GM18519 (cell line): ENCODE measurements at regions not wholly inside any gene's neighbourhood (a gene's known extent, or its start where the extent isn't known, plus 50 kb on each side); places are given as distances from the start of the nearest gene placed in this dataset.

Source experiments
- ATAC-seq: cut with Tn5 transposase; IDR thresholded peaks from one replicate; pipeline ENCODE4 v1.9.1; 2021; ENCODE audit warnings: mild to moderate bottlenecking, moderate library complexity; ENCODE audit not compliant: unreplicated experiment, low FRiP score

DNA sequence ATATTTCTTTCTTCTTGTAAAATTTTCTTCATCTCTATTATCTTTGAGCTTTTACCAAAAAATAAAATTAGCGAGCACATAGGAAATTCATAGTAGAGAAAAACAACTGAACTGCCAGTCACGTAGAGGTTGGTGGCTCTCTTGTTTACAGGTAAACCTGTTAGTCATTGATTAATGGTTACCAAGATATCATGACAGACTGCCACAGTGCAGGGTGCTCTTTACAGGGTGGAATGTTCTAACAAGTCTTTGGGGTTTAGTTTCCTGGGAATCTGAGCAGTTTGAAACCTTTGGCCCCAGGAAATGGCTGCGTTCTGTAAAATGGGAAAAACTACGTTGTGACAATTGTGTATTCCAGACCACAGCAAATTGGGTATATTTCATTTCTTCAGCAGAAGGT is 407.3 kb upstream of the ADARB2 start:
- ATAC-seq = no peak

DNA sequence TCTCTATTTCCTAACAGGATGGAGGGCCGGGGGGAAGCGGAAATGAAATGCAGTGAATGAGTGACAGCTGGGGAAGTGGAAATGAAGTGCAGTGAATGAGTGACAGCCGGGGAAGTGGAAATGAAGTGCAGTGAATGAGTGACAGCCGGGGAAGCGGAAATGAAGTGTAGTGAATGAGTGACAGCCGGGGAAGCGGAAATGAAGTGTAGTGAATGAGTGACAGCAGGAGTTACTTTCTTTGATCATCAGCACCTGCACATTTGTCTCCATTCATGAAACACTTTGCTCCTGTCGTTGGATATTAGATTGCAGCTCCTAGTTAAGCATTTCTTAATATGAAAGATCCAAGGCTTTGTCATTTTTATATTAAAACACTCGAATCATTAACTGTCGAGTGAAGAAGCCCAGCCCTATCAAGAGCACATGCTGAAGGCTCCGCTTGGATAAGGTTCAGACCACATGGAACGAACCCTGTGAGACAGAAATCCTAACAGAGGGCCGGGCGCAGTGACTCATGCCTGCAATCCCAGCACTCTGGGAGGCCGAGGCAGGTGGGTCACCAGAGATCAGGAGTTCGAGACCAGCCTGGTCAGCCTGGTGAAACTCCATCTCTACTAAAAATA is 406.0 kb upstream of the ADARB2 start:
- ATAC-seq = no peak

DNA sequence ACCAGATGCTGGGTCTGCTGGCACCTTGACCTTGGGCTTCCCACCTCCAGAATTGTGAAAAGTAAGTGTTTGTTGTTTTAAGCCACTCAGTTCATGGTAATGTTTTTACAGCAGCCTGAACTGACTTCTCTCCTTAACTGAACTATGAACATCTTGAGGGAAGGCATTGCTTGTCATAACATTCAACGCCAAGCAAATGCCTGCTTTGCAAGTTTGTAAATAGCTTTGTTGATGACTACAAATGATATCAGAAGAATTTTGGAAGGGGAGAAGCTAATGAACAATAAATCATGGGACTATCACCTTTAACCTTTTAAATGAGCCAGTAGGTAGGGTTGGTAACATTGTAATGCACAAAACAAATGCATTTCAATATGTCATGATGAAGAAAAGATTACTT is 402.4 kb upstream of the ADARB2 start:
- no peak for ATAC-seq

DNA sequence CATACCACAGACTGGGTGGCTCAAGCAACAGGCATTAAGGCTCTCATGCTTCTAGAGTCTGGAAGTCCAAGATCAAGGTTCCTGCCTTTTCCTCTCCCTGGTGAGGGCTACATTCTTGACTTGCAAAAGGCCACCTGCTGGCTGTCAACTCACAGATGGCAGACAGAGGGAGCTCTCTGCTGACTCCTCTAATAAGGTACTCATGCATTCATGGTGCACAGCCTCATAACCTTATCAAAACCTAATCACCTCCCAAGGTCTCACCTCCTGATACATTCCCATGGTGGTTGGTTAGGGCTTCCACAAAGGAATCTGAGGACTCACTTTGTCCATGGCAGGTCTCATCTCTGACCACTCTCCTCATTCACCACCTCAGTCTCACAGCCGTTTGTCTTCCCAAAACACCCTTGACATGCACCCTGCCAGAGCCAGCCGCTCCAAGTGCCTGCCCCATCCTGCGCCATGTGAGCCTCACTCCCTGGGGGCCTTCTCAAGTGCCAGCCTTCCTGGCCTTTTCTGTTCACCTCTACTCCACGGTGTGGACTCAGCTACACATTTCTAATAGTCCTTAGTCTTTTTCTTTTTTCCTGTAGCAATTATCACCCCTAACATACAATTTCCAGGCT is 400.3 kb upstream of the ADARB2 start:
- no peak for ATAC-seq

DNA sequence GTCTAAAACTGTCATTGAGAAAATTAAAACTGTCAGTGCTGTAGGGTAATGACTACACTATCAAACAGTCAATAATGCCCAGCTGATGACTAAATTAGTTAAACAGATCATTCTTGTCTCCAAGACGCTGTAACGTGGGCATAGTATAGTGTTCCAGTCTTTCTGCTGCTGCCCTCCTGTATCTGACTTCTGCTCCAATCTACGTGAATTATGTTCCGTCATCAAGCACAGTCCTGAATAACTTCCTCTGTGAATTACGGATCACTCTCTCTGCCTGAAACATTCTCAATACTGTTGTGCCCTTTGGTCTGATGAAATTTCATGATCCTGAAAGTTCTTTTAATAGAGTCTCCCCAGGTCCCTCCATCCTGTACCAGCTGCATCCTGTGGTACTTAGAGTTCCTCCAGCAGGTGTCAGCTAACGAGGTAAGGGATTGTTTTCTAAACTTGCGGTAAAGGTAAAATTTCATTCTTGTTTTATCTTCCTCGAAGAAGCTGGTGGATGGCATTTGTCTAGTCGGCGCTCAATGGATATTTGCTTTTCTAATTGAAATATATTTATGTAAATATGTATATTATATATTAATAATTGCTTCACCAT is 393.5 kb upstream of the ADARB2 start:
- no peak for ATAC-seq

DNA sequence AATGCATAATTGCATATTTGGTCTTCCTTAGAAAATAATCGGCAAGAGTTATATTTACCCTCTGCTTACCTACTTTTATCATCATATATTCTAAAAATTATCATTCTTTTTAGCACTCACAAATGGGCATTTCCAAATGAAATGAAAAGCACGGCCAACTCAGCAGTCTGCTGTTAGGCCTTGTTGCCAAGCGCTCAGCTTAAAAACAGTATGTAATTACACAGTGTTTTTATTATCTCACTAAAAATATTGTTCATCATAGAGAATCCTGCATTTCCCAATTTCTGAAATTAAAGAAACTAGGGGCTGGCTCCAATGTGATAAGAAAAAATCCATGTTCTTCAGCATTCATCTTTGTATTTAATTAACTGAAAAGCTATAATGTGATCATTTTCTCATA is 391.7 kb upstream of the ADARB2 start:
- ATAC-seq = no peak

DNA sequence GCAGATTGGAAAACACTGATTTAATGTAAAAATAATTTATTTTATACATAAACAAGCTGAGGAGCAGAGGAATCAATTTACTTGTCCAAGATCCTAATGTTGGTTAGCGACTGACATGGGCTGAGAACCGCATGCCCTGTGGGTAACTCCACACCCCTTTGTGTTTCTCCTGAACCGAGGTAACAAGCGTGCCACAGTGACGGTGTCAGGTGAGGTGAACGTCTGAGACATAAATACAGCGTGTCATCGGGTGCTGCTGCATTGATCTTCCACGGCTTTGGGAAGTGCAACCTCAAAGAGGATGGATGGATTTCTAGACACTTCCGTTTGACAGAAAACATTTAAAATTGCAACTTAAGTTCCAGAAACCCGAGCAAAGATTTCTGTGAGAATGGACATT is 386.8 kb upstream of the ADARB2 start:
- ATAC-seq = no peak

DNA sequence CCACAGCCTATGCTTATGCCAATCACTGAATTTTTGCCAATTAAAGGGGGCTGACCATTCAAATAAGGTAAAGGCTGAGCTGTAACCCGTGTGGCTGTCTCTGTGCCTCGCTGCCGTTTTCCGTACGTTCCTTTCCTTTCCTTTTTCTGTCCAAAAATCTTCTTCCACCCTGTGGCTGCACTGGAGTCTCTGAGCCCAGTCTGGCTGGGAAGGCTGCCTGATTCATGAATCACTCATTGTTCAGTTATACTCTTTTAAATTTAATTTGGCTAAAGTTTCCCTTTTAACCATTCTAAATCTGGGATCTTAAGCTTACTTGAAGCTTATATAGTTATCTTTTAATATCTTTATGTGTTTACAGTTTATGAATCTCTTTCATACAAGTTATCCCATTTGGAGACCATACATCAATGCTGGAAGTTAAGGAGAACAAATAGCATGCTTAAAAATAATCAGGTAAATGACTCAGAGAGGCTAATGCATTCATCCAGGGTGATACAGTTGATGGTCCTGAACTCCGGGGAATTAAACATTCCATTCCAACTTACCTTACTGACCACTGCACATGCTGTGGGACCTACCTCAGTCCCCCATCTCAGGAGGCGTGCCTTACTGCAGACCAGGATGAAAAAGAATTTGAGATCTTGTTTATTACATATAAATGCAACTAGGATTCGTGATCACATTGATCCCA is 385.3 kb upstream of the ADARB2 start:
- ATAC-seq = no peak

DNA sequence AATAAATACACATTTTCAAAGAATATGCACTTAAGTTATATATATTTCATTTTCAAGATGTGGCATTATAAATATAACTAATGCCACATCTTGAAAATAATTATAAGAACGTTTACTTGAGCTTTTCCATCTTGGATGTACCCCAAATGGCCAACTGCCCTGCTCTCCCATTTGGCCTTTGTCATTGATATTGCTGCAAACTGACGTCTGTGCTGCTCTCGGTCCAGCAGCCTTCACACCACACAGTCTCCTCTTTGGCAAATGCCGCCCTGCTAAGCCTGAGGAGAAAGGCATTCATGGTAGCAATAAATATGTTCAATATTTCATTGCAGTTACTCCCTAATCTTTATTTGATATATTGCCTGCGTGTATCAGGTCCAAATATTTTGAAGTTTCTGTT is 384.6 kb upstream of the ADARB2 start:
- no peak for ATAC-seq

DNA sequence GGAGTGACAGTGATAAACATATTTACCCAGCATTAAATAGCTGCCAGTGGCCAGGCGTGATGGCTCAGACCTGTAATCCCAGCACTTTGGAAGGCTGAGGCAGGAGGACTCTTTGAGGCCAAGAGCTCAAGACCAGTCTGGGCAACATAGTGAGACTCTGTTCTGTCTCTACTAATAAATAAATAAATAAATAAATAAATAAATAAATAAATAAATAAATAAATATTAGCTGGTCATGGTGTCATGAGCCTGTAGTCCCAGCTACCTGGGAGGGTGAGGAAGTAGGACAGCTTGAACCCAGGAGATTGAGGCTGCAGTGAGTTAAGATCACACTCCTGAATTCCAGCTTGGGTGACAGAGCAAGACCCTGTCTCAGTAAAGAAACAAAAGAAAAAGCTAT is 384.0 kb upstream of the ADARB2 start:
- no peak for ATAC-seq

DNA sequence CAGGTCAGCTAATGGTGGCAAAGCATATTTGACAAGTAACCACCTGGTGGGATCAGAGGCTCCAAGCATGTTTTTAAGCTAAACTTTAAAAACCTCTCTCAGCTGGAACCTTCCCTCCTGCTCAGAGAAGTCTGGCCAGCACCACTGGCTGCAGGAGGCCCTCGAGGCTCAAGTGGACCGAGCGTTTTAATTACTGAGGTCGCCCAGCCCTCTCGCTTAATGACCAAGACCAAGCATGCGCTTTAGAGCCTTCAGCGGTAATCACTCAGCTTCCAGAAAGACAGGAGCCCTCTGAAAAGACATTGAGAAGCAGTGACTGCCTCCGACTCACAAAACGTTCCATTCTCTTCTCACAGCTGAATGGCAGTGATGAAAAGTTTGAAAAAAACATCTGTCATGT is 383.4 kb upstream of the ADARB2 start:
- no peak for ATAC-seq

DNA sequence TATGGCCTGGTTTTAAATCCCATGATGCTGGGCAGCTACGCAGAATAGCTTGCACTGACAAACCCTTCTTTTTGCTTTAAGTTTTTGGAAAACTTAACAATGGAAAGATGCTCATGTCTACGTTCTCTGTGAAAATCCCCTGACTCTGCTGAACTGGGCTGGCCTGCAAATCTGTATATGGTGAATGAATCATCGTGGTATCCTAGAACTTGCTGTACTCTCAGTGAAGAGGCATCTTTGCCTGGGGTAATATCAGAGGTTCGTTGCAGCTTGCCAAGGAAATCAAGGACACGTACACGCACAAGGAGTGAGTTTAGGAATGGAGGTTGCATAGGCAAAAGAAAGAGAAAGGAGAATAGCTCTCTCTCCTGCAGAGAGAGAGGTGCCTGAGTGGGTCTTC is 382.0 kb upstream of the ADARB2 start:
- no peak for ATAC-seq

DNA sequence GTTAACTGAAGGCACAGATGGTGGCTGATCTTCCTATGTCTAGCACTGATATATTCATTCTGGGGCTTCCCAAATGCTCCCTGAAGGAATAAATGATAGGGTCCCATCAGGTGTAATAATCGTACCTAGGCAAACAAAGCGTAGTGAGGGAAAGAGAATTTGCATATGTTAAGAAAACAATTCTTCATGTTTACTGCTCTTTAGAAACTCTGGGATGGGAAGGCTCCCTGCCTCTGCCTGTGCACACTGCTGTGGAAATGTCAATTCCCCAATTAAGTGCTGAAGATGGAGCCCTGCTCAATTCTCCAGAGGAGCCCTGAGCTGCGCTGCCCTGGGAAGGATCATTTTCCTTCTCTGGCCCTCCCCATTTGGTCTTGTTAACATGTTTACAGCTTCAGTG is 380.9 kb upstream of the ADARB2 start:
- ATAC-seq = no peak

DNA sequence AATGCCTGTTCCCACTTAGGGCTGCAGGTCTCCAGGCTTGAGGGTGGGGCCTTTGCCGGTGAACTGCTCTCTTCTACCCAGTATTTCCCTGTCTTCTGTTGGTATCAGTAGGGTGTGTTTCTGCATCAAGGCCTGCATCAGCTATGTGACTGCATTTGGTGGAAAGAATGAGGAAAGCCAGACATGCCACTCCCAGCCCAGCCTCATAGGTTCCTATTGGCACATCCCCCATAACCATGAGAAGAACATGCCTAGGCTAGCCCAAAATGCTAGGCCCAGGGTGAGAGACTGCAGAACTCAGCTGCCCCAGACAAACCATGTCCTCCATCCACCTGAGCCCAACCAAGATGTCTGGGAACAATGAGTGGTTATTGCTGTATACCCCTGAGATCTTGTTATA is 380.3 kb upstream of the ADARB2 start:
- ATAC-seq = no peak

DNA sequence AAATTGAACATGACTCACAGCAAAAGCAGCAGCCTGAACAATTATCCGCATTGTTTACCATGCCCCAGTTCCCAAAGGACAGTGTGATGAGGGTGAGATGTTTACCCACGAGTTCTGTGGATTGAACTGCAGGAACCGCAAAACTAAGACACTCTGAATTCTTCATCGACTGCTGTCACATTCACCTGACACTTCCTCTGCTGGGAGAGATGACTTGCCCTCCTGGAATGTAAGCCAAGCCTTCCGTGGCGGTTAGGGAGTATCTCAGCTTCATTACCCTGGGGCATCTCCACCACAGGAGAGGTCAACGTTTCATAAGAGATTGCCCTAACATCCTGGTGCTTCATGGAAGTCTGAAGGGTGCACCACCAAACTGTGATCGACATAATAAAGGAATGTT is 374.6 kb upstream of the ADARB2 start:
- no peak for ATAC-seq

DNA sequence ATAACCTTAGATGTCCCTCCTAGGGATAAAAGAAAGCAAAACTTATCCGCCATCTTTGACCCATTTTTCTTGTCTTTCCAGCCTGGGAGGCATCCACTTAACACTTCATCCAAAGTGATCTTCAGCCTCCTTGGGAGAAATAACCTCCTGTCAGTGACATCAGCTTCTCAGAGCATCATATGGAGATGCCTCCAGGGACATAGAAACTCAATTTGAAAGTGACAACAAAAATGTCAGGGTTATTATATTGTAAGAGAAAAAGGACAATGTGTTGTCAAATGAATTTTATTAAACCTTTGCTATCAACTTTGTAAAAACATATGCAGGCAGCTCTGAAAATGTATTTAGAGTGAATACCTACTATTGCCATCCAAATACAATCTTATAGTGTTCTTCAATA is 371.2 kb upstream of the ADARB2 start:
- ATAC-seq = no peak

DNA sequence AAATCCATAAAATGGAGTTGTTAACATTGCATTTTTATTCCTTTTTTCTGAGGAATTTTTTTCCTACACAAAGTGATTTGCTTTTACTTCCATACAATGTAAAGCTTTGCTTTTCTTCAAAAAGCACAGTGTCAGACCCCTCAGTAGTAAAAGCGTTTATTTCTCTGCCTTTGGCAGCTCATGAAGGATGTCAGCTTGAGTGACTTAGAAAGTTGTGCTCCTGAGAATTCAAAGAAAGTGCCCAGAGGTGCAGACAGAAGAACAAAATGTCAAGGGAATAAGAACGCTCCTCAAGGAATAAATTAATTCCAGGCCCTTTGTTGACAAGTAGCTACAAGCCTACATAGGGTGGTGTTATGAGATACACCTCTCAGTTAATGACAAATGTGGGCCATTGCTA is 369.3 kb upstream of the ADARB2 start:
- no peak for ATAC-seq

DNA sequence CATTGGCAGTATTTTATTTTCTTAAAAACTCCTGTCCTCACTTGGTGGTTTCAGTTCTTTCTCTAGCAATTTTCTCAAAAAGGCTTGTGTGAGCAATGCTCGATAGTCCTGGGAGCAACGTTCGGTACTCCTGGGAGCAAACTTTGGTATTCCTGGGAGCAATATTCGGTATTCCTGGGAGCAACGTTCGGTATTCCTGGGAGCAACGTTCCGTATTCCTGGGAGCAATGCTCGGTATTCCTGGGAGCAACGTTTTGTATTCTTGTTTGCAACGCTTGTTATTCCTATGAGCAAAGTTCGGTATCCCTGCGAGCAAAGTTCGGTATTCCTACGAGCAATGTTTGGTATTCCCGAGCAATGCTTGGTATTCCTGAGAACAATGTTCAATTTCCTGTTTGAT is 362.0 kb upstream of the ADARB2 start:
- ATAC-seq = no peak

DNA sequence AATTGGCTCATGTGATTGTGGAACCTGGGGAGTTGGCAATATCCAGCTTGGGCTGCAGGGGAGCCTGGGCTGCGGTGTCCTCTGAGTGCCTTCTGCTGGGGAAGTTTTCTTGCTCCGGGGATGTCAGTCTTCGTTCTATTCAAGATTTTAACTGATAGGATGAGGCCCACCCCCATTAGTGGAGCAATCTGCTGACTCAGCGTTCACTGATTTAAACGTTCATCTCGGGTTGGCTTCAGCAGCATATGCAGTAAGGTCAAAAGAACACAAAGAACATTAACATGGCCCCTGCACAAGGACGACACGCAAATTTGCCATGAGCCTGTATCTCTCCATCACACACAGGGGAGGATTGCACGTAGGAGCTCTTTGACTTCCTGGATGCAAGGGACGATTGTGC is 360.6 kb upstream of the ADARB2 start:
- ATAC-seq = no peak

DNA sequence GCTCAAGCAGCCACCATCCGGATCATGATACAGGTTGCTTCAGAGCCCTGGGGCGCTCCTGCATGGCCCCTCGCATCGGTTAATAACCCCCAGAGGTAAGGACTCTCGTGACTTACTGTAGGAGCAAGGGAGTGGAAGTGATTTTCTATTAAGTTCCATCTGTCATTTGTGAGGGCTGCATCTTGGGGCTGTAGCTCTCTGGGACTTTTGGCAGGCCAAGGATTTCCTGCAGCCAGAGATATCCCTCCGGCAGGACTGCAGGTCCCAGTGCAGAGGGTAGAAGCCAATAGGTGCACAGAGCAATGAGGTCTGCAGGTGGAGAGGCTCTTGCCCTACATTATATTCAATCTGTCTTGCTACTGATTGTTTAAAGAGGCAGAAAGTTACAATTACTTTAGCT is 356.8 kb upstream of the ADARB2 start:
- ATAC-seq = no peak

DNA sequence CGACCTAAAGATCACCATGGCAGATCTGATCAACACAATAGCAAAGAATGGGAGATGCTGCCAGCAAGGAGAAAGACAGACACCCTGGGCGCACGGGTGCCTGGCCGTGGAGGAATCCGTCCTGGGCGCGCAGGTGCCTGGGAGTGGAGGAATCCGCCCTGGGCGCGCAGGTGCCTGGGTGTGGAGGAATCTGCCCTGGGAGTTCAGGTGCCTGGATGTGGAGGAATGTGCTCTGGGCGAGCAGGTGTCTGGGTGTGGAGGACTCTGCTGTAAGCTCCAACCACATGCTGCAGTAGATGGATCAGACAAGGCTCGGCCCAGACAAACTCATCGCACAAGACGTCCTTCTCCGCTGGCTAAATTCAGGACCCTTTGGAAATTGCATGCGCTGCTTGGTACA is 346.3 kb upstream of the ADARB2 start:
- ATAC-seq = no peak

DNA sequence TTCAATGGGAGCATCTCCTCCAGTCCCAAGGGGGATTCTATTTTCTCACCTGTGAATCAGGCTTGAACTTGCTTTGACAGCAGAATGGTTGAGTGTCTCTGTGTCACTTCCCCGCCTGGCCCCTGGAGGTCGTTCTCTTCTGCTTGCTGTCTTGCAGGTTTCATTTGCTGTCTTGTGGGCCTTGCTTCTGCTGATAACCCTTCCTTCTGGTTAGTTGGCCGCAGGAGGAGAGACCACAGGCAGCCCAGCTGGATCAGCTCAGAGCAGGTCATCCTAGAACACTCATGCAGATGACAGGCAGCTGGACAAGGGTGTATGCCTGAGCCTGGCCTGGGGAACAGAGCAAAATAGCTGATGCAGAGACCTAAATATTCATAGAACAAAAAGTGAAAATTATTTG is 344.2 kb upstream of the ADARB2 start:
- ATAC-seq = no peak
